GM12878 (cell line): ENCODE measurements at regions not wholly inside any gene's neighbourhood (a gene's known extent, or its start where the extent isn't known, plus 50 kb on each side); places are given as distances from the start of the nearest gene placed in this dataset.

ENCODE experiments used
- CHD2 ChIP-seq: IDR thresholded peaks from 2 replicates; pipeline ENCODE4 v1.6.1; 2011; ENCODE audit warnings: low read depth, low read length, improper control_type of control experiment, borderline replicate concordance
- NFIC ChIP-seq: IDR thresholded peaks from 2 replicates; pipeline ENCODE4 v1.6.1; 2012; ENCODE audit warnings: low read depth, mild to moderate bottlenecking, inconsistent platforms, low read length, moderate library complexity

- TF ChIP-seq CHD2 (no peak), NFIC (no peak)
Measured at GRCh38 chr9:12448246-12448645, 244.9 kb upstream of the TYRP1 start.
